GM12878 (cell line): ENCODE measurements at regions not wholly inside any gene's neighbourhood (a gene's known extent, or its start where the extent isn't known, plus 50 kb on each side); places are given as distances from the start of the nearest gene placed in this dataset.

Experiments
- CEBPB ChIP-seq, 2 experiments: fragments of 150-350 bp in 1 of 2; IDR thresholded peaks; 2 replicates each; pipeline ENCODE4 v1.6.1; 2012 to 2014; ENCODE audit warnings: low read depth in 2 of 2, low read length in 2 of 2, borderline replicate concordance in 1 of 2, inconsistent platforms in 1 of 2
- CHD4 ChIP-seq: fragments of 200-600 bp; sonication (generic); IDR thresholded peaks from 2 replicates; pipeline ENCODE4 v1.6.1; 2016; ENCODE audit warnings: mild to moderate bottlenecking
- TF ChIP-seq, protein P1 (sequence below), 3 experiments: IDR thresholded peaks in 2 of 3; conservative IDR thresholded peaks in 1 of 3; 2 replicates each; pipeline ENCODE4 v1.5.1; 2011; ENCODE audit warnings: low read depth in 3 of 3, low read length in 3 of 3, mild to moderate bottlenecking in 3 of 3, control low read depth in 2 of 3, moderate library complexity in 2 of 3, inconsistent platforms in 1 of 3, mixed read lengths in 1 of 3; ENCODE audit not compliant: control insufficient read depth in 2 of 3, insufficient read depth in 1 of 3; ENCODE audit errors: extremely low read depth in 1 of 3

DNA sequence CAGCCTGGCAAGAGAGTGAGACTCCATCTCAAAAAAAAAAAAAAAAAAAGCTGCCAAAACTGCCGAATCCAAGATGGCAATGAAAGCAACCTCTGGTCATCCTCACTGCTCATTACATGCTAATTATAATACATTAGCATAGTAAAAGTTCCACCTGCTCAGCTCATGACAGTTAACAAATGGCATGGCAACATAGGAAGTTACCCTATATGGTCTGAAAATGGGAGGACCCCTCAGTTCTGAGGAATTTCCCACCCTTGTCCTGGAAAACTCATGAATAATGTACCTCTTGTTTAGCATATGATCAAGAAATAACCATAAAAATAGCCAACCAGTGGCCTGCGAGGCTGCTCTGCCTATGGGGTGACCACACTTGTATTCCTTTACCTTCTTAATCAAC lies 93.1 kb upstream of the PGBD5 start:
- no peak for TF ChIP-seq CEBPB (IDR thresholded peaks at IDR 0.05; ENCODE audit: borderline replicate concordance in 1 of 2, low read depth in 2 of 2, low read length in 2 of 2)
- TF ChIP-seq, protein P1, sequence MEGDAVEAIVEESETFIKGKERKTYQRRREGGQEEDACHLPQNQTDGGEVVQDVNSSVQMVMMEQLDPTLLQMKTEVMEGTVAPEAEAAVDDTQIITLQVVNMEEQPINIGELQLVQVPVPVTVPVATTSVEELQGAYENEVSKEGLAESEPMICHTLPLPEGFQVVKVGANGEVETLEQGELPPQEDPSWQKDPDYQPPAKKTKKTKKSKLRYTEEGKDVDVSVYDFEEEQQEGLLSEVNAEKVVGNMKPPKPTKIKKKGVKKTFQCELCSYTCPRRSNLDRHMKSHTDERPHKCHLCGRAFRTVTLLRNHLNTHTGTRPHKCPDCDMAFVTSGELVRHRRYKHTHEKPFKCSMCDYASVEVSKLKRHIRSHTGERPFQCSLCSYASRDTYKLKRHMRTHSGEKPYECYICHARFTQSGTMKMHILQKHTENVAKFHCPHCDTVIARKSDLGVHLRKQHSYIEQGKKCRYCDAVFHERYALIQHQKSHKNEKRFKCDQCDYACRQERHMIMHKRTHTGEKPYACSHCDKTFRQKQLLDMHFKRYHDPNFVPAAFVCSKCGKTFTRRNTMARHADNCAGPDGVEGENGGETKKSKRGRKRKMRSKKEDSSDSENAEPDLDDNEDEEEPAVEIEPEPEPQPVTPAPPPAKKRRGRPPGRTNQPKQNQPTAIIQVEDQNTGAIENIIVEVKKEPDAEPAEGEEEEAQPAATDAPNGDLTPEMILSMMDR (IDR thresholded peaks at IDR 0.05 in 2 of 3, conservative IDR thresholded peaks at IDR 0.05 in 1 of 3; ENCODE audit: control insufficient read depth in 2 of 3, extremely low read depth in 1 of 3, insufficient read depth in 1 of 3, low read depth in 3 of 3, low read length in 3 of 3): no peak
- no peak for TF ChIP-seq CHD4
